Hematopoietic multipotent progenitor cell treated with erythropoietin and hydrocortisone succinate and interleukin-3 and kit ligand, for 17 days (in vitro differentiated cells): ENCODE measurements at regions not wholly inside any gene's neighbourhood (a gene's known extent, or its start where the extent isn't known, plus 50 kb on each side); places are given as distances from the start of the nearest gene placed in this dataset.
"Not testable (repeated sequence)": the region's sequence is repeated elsewhere in the genome, so short reads cannot be mapped to it uniquely, and the experiment has no call there.

Experiments used
- DNase-seq: peaks from one replicate; pipeline ENCODE4 v3.0.0-alpha.2; 2015; ENCODE audit warnings: low spot score

- no peak for DNase-seq
Measured at GRCh38 chr6:71199736-71200135, 88.9 kb upstream of the OGFRL1 start.

GRCh38 chr6:71203206-71203605 is 85.4 kb upstream of the OGFRL1 start:
- no peak for DNase-seq

- DNase-seq = no peak
Measured at GRCh38 chr6:71204741-71205140, 83.9 kb upstream of the OGFRL1 start.

- DNase-seq = no peak
Measured at GRCh38 chr6:71205336-71205956, 83.2 kb upstream of the OGFRL1 start.

GRCh38 chr6:71206089-71206488 is 82.5 kb upstream of the OGFRL1 start:
- DNase-seq = no peak

GRCh38 chr6:71209206-71209605 is 79.4 kb upstream of the OGFRL1 start:
- DNase-seq = no peak

- DNase-seq = no peak
Measured at GRCh38 chr6:71209626-71210025, 79.0 kb upstream of the OGFRL1 start.

- DNase-seq = no peak
Measured at GRCh38 chr6:71211799-71212198, 76.8 kb upstream of the OGFRL1 start.

GRCh38 chr6:71220466-71220865 is 68.1 kb upstream of the OGFRL1 start:
- DNase-seq = no peak

- no peak for DNase-seq
Measured at GRCh38 chr6:71222671-71223070, 65.9 kb upstream of the OGFRL1 start.

GRCh38 chr6:71224011-71224410 is 64.6 kb upstream of the OGFRL1 start:
- DNase-seq = no peak

- DNase-seq = no peak
Measured at GRCh38 chr6:71226151-71226550, 62.5 kb upstream of the OGFRL1 start.

GRCh38 chr6:71228461-71229041 is 60.1 kb upstream of the OGFRL1 start:
- DNase-seq = no peak

GRCh38 chr6:71229477-71229876 is 59.1 kb upstream of the OGFRL1 start:
- DNase-seq = no peak

- DNase-seq = not testable (repeated sequence)
Measured at GRCh38 chr6:71232890-71233289, 55.7 kb upstream of the OGFRL1 start.

GRCh38 chr6:71236926-71237434 is 51.6 kb upstream of the OGFRL1 start:
- DNase-seq = no peak

- DNase-seq = no peak
Measured at GRCh38 chr6:71238351-71238750, 50.3 kb upstream of the OGFRL1 start.
